ENCODE measurements at regions not wholly inside any gene's neighbourhood (a gene's known extent, or its start where the extent isn't known, plus 50 kb on each side); places are given as distances from the start of the nearest gene placed in this dataset.

GRCh38 chr3:95167748-95168147 lies 1104.9 kb downstream of the NSUN3 start:
- no peaks in the 10 kb centered on the region for H4K20me1 ChIP-seq (ENCODE audit: control insufficient read depth, insufficient read depth, low read length, poor library complexity, severe bottlenecking)
- H3K4me3 ChIP-seq (ENCODE audit: control extremely low read depth in 1 of 5, extremely low read depth in 1 of 5, insufficient read depth in 1 of 5, low read depth in 2 of 5, low read length in 4 of 5): no peak overlapping the region
- no peak overlapping the region for H3K4me2 ChIP-seq (replicated peaks; ENCODE audit: low read depth, low read length, poor library complexity, severe bottlenecking)
- ATAC-seq (ENCODE audit: low read depth) (no peak), DNase-seq (no peak)
- ChIA-PET CTCF (no interaction called here), POLR2A (no interaction called here)
- intact Hi-C loops (cut with micrococcal nuclease): no loop called here
- no peak overlapping the region for H3K9ac ChIP-seq (ENCODE audit: low read length)
- no peak overlapping the region for H3K27ac ChIP-seq (ENCODE audit: low read length in 2 of 2)
- no peaks in the 10 kb centered on the region for H3K4me1 ChIP-seq (ENCODE audit: control insufficient read depth in 2 of 2, insufficient read depth in 2 of 2, low read length in 2 of 2)
- no peaks in the 10 kb centered on the region for H3K27me3 ChIP-seq (replicated peaks in 1 of 4; ENCODE audit: control extremely low read depth in 1 of 4, control insufficient read depth in 3 of 4, insufficient read depth in 4 of 4, low read length in 3 of 4)
- no peaks in the 10 kb centered on the region for H3K79me2 ChIP-seq (ENCODE audit: control insufficient read depth, insufficient read depth, low read length)
- WGBS (ENCODE audit: insufficient coverage): no CpG with 5 or more reads among the region's 4 CpGs
- no peaks in the 10 kb centered on the region for H3K4me1 Mint-ChIP-seq
- no peak overlapping the region for H3K4me3 Mint-ChIP-seq
- TF ChIP-seq CTCF (IDR thresholded peaks at IDR 0.05) (no peak), EZH2 (IDR thresholded peaks at IDR 0.05; ENCODE audit: borderline replicate concordance, insufficient read depth, low read depth, low read length, poor library complexity, severe bottlenecking) (no peak)
- H3K9me3 Mint-ChIP-seq (ENCODE audit: insufficient read depth): no peaks in the 10 kb centered on the region
- no peaks in the 10 kb centered on the region for H3K9me3 ChIP-seq (ENCODE audit: control extremely low read depth in 1 of 3, control insufficient read depth in 2 of 3, insufficient read depth in 1 of 3, low read length in 2 of 3)
- H3K27ac Mint-ChIP-seq: no peak overlapping the region
- H3K36me3 ChIP-seq (replicated peaks in 1 of 2; ENCODE audit: control extremely low read depth in 1 of 2, control insufficient read depth in 1 of 2, extremely low read depth in 1 of 2, insufficient read depth in 2 of 2, low read length in 1 of 2): no peaks in the 10 kb centered on the region
- H3K27me3 Mint-ChIP-seq: no peaks in the 10 kb centered on the region
- no peak overlapping the region for H2AFZ ChIP-seq (ENCODE audit: insufficient read depth, low read depth, low read length, poor library complexity, severe bottlenecking)

GRCh38 chr3:95168526-95168925 lies 1105.7 kb downstream of the NSUN3 start:
- intact Hi-C loops (cut with micrococcal nuclease): no loop called here
- Histone ChIP-seq H3K27me3 (replicated peaks in 1 of 4; ENCODE audit: control extremely low read depth in 1 of 4, control insufficient read depth in 3 of 4, insufficient read depth in 4 of 4, low read length in 3 of 4) (no peaks in the 10 kb centered on the region), H3K79me2 (ENCODE audit: control insufficient read depth, insufficient read depth, low read length) (no peaks in the 10 kb centered on the region), H3K9me3 (ENCODE audit: control extremely low read depth in 1 of 3, control insufficient read depth in 2 of 3, insufficient read depth in 1 of 3, low read length in 2 of 3) (no peaks in the 10 kb centered on the region), H3K36me3 (replicated peaks in 1 of 2; ENCODE audit: control extremely low read depth in 1 of 2, control insufficient read depth in 1 of 2, extremely low read depth in 1 of 2, insufficient read depth in 2 of 2, low read length in 1 of 2) (no peaks in the 10 kb centered on the region), H2AFZ (ENCODE audit: insufficient read depth, low read depth, low read length, poor library complexity, severe bottlenecking) (no peak overlapping the region), H3K4me1 (ENCODE audit: control insufficient read depth in 2 of 2, insufficient read depth in 2 of 2, low read length in 2 of 2) (no peaks in the 10 kb centered on the region), H3K9ac (ENCODE audit: low read length) (no peak overlapping the region), H4K20me1 (ENCODE audit: control insufficient read depth, insufficient read depth, low read length, poor library complexity, severe bottlenecking) (no peaks in the 10 kb centered on the region), H3K27ac (ENCODE audit: low read length in 2 of 2) (no peak overlapping the region), H3K4me3 (ENCODE audit: control extremely low read depth in 1 of 5, extremely low read depth in 1 of 5, insufficient read depth in 1 of 5, low read depth in 2 of 5, low read length in 4 of 5) (no peak overlapping the region), H3K4me2 (replicated peaks; ENCODE audit: low read depth, low read length, poor library complexity, severe bottlenecking) (no peak overlapping the region)
- no peak overlapping the region for H3K4me3 Mint-ChIP-seq
- no peaks in the 10 kb centered on the region for H3K9me3 Mint-ChIP-seq (ENCODE audit: insufficient read depth)
- no peaks in the 10 kb centered on the region for H3K4me1 Mint-ChIP-seq
- no peaks in the 10 kb centered on the region for H3K27me3 Mint-ChIP-seq
- ChIA-PET POLR2A (no interaction called here), CTCF (no interaction called here)
- DNase-seq: no peak
- TF ChIP-seq CTCF (IDR thresholded peaks at IDR 0.05) (no peak), EZH2 (IDR thresholded peaks at IDR 0.05; ENCODE audit: borderline replicate concordance, insufficient read depth, low read depth, low read length, poor library complexity, severe bottlenecking) (no peak)
- H3K27ac Mint-ChIP-seq: no peak overlapping the region
- 98% methylated on average over 6 of the region's 7 CpGs for WGBS (ENCODE audit: insufficient coverage)
- ATAC-seq (ENCODE audit: low read depth): no peak

All from B cell (primary cell).